A549 (cell line): ENCODE measurements at regions not wholly inside any gene's neighbourhood (a gene's known extent, or its start where the extent isn't known, plus 50 kb on each side); places are given as distances from the start of the nearest gene placed in this dataset.

ENCODE experiments used
- CBX8 ChIP-seq: fragments of 200-600 bp; sonication (generic); IDR thresholded peaks from 2 replicates; pipeline ENCODE4 v1.6.1; 2016
- MYC ChIP-seq: IDR thresholded peaks from 2 replicates; pipeline ENCODE4 v1.6.1; 2012; ENCODE audit warnings: mild to moderate bottlenecking, inconsistent platforms, low read length, improper control_type of control experiment, borderline replicate concordance
- POLR2A ChIP-seq: IDR thresholded peaks from 2 replicates; pipeline ENCODE4 v1.6.1; 2012; ENCODE audit warnings: mild to moderate bottlenecking, low read length
- TP53 ChIP-seq: fragments of 250-450 bp; sonication (Bioruptor Pico); IDR thresholded peaks from 2 replicates; pipeline ENCODE4 v1.5.0; 2021; ENCODE audit warnings: mild to moderate bottlenecking, moderate library complexity
- ZC3H11A ChIP-seq: fragments of 450-650 bp; IDR thresholded peaks from 2 replicates; pipeline ENCODE4 v1.6.1; 2014; ENCODE audit warnings: antibody characterized with exemption, mild to moderate bottlenecking
- ZSCAN20 ChIP-seq: fragments of 250-450 bp; sonication (Bioruptor Pico); IDR thresholded peaks from 2 replicates; pipeline ENCODE4 v1.8.0; 2022; ENCODE audit warnings: mild to moderate bottlenecking, moderate library complexity
- TF ChIP-seq, protein P1 (sequence below): fragments of >200 bp; sonication (Bioruptor Twin); formaldehyde crosslinking; IDR thresholded peaks from 3 replicates; pipeline ENCODE4 v1.5.1; 2016
- TF ChIP-seq, protein P2 (sequence below): IDR thresholded peaks from 2 replicates; pipeline ENCODE4 v1.6.1; 2012
- TF ChIP-seq, protein P3 (sequence below): fragments of 150-350 bp; IDR thresholded peaks from 2 replicates; pipeline ENCODE4 v1.6.1; 2014; ENCODE audit warnings: low read depth, mild to moderate bottlenecking, low read length

DNA sequence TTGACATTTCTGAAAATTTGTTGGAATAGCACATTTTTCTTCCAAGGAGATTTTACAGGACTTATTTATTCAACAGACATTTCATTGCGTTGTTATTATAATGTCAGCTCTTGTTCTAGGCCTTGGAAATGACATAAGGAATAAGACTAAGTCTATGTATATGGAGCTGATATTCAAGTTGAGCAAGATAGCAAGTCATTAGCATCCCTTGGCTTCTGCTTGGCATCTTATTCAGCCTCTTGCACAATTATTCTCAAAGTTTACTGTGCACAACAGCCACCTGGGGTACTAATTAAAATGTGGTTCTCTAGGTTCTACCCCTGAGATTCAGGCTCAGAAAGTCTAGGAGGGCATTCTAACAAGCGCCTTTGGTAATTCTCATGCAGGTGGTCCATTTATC lies 304.8 kb upstream of the DDI1 start:
- TF ChIP-seq, protein P1, sequence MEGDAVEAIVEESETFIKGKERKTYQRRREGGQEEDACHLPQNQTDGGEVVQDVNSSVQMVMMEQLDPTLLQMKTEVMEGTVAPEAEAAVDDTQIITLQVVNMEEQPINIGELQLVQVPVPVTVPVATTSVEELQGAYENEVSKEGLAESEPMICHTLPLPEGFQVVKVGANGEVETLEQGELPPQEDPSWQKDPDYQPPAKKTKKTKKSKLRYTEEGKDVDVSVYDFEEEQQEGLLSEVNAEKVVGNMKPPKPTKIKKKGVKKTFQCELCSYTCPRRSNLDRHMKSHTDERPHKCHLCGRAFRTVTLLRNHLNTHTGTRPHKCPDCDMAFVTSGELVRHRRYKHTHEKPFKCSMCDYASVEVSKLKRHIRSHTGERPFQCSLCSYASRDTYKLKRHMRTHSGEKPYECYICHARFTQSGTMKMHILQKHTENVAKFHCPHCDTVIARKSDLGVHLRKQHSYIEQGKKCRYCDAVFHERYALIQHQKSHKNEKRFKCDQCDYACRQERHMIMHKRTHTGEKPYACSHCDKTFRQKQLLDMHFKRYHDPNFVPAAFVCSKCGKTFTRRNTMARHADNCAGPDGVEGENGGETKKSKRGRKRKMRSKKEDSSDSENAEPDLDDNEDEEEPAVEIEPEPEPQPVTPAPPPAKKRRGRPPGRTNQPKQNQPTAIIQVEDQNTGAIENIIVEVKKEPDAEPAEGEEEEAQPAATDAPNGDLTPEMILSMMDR = no peak
- TF ChIP-seq, protein P2, sequence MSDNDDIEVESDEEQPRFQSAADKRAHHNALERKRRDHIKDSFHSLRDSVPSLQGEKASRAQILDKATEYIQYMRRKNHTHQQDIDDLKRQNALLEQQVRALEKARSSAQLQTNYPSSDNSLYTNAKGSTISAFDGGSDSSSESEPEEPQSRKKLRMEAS = no peak
- TF ChIP-seq POLR2A (no peak), CBX8 (no peak), ZC3H11A (no peak), MYC (no peak), ZSCAN20 (CRISPR knock-in tag) (no peak), TP53 (CRISPR knock-in tag) (no peak)
- TF ChIP-seq, protein P3, sequence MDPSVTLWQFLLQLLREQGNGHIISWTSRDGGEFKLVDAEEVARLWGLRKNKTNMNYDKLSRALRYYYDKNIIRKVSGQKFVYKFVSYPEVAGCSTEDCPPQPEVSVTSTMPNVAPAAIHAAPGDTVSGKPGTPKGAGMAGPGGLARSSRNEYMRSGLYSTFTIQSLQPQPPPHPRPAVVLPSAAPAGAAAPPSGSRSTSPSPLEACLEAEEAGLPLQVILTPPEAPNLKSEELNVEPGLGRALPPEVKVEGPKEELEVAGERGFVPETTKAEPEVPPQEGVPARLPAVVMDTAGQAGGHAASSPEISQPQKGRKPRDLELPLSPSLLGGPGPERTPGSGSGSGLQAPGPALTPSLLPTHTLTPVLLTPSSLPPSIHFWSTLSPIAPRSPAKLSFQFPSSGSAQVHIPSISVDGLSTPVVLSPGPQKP = no peak
